Upper lobe of right lung (tissue), 1 donor: ENCODE measurements at regions not wholly inside any gene's neighbourhood (a gene's known extent, or its start where the extent isn't known, plus 50 kb on each side); places are given as distances from the start of the nearest gene placed in this dataset.

ENCODE experiments used
- ATAC-seq: fragments of 200-7000 bp; cut with Tn5 transposase; one replicate; pipeline ENCODE4 v1.9.1; 2020; ENCODE audit warnings: mild to moderate bottlenecking, moderate library complexity
- DNase-seq: peaks from one replicate; pipeline ENCODE4 v3.0.0-alpha.2; 2020
- H3K27ac ChIP-seq: fragments of 200-600 bp; one replicate; pipeline ENCODE4 v1.8.0; 2022
- H3K27me3 ChIP-seq: fragments of 200-600 bp; one replicate; pipeline ENCODE4 v1.8.0; 2022; ENCODE audit warnings: mild to moderate bottlenecking
- H3K36me3 ChIP-seq: fragments of 200-600 bp; one replicate; pipeline ENCODE4 v1.8.0; 2022
- H3K4me1 ChIP-seq: fragments of 200-600 bp; one replicate; pipeline ENCODE4 v1.8.0; 2022
- H3K4me3 ChIP-seq: fragments of 200-600 bp; one replicate; pipeline ENCODE4 v1.8.0; 2022; ENCODE audit warnings: mild to moderate bottlenecking
- H3K9me3 ChIP-seq: fragments of 200-600 bp; one replicate; pipeline ENCODE4 v1.8.0; 2022
- intact Hi-C: fragments of 100-400 bp; cut with DNase I; formaldehyde crosslinking; loops from one replicate; pipeline ENCODE4 v1.11.0; 2022
- TF ChIP-seq, protein P1 (sequence below): fragments of 200-600 bp; IDR thresholded peaks from one replicate; pipeline ENCODE4 v1.8.0; 2022; ENCODE audit warnings: antibody characterized with exemption
- donor health status: DM: no; HTN: yes; CAD: no; lungs with severe emphysema.

DNA sequence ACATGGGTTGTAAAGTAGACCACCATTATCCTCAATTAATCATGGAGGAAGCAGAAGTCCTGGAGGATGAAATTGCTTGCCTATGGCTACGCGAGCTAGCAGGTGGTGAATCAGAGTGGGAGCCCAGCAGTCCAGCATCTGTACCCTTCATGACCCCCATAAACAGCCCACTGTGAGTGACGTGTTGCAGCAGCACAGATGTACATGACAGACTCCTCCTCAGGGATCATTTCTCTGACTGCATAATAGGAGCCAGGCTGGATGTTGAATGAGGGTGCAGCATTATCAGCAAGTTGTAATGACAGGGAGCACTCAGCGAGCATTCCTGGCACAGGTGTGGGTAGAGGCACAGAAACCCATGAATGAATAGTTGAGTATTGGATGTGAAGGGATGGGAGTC, 339.3 kb downstream of the MYCN start:
- DNase-seq (no peak), ATAC-seq (no peak)
- H3K9me3 ChIP-seq: no peaks in the 10 kb centered on the region
- H3K27ac ChIP-seq: no peak overlapping the region
- no peaks in the 10 kb centered on the region for H3K4me1 ChIP-seq
- no peaks in the 10 kb centered on the region for H3K36me3 ChIP-seq
- no peak overlapping the region for H3K4me3 ChIP-seq
- no peaks in the 10 kb centered on the region for H3K27me3 ChIP-seq
- TF ChIP-seq, protein P1, sequence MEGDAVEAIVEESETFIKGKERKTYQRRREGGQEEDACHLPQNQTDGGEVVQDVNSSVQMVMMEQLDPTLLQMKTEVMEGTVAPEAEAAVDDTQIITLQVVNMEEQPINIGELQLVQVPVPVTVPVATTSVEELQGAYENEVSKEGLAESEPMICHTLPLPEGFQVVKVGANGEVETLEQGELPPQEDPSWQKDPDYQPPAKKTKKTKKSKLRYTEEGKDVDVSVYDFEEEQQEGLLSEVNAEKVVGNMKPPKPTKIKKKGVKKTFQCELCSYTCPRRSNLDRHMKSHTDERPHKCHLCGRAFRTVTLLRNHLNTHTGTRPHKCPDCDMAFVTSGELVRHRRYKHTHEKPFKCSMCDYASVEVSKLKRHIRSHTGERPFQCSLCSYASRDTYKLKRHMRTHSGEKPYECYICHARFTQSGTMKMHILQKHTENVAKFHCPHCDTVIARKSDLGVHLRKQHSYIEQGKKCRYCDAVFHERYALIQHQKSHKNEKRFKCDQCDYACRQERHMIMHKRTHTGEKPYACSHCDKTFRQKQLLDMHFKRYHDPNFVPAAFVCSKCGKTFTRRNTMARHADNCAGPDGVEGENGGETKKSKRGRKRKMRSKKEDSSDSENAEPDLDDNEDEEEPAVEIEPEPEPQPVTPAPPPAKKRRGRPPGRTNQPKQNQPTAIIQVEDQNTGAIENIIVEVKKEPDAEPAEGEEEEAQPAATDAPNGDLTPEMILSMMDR: no peak
- intact Hi-C loops: no loop called here

DNA sequence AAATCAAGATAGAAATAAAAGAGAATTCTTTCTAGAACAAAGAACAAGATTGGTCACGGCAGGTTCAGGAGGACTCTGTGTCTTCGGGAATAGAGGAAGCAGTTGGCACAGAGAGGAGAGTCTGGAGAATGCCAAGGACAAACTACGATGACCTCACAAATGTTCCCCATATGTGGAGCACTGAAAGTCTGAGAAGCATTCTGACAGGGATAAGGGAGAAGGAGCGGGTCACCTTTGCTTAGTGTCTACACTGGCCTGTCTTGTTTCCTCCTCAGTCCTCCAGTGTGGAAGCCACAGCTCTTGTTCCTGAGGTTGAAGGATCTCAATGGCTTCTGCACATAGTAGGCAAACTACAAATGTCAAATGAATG, 338.8 kb downstream of the MYCN start:
- no peak overlapping the region for H3K27ac ChIP-seq
- H3K9me3 ChIP-seq: no peaks in the 10 kb centered on the region
- no peaks in the 10 kb centered on the region for H3K36me3 ChIP-seq
- H3K4me3 ChIP-seq: no peak overlapping the region
- DNase-seq: no peak
- no peaks in the 10 kb centered on the region for H3K4me1 ChIP-seq
- no peaks in the 10 kb centered on the region for H3K27me3 ChIP-seq
- TF ChIP-seq, protein P1: no peak
- no peak for ATAC-seq
- intact Hi-C loops: no loop called here

DNA sequence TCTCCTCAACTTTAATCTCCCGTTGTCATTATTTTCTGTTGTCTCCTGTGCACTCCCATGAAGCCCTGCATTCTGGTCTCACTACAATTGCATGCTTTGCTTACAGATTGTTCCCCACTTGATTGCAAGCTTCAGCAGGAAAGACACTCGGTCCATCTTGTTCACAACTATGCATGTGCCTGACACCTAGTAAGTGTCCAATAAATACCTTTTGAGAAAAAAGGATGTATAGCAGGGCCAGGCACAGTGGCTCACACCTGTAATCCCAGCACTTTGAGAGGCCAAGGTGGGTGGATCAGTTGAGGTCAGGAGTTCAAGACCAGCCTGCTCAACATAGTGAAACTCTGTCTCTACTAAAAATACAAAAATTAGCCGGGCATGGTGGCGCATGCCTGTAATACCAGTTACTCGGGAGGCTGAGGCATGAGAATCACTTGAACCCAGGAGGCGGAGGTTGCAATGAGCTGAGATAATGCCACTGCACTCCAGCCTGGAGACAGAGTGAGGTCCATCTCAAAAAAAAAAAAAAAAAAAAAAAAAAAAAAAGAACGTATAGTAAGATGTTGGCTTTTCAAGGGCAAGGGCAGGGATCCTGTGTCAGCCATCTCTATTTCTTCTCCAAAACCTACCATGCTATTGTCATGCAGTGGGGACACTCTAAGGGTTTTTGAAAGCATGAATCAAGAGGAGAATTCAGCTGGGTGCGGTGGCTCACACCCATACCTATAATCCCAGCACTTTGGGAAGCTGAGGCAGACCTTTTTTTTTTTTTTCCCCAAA, 338.3 kb downstream of the MYCN start:
- H3K4me3 ChIP-seq: no peak overlapping the region
- H3K36me3 ChIP-seq: no peaks in the 10 kb centered on the region
- TF ChIP-seq, protein P1: no peak
- intact Hi-C loops: no loop called here
- no peaks in the 10 kb centered on the region for H3K4me1 ChIP-seq
- ATAC-seq: no peak
- H3K27me3 ChIP-seq: no peaks in the 10 kb centered on the region
- DNase-seq: no peak
- no peak overlapping the region for H3K27ac ChIP-seq
- H3K9me3 ChIP-seq: no peaks in the 10 kb centered on the region

DNA sequence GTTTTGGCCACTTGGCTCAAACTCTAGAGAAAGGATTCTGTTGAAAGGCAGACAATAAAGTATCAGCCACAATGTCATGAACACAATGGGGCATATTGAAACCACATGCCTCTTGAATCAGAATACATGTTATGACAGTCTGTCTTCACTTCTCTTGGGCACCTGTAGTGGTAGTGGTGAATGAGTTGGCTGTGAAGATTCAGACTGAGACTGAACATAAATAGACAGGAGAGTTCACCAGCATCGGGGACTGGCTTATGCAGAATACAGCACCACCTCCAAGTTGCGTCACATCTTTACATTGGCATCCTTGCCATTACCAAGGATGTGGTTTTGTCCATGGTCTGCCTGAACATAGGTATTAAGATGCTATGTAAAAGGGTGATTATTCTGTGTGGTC, 336.8 kb downstream of the MYCN start:
- Histone ChIP-seq H3K4me1 (no peaks in the 10 kb centered on the region), H3K27ac (no peak overlapping the region), H3K27me3 (no peaks in the 10 kb centered on the region), H3K36me3 (no peaks in the 10 kb centered on the region), H3K9me3 (no peaks in the 10 kb centered on the region), H3K4me3 (no peak overlapping the region)
- intact Hi-C loops: no loop called here
- DNase-seq: no peak
- TF ChIP-seq, protein P1: no peak
- ATAC-seq: no peak

DNA sequence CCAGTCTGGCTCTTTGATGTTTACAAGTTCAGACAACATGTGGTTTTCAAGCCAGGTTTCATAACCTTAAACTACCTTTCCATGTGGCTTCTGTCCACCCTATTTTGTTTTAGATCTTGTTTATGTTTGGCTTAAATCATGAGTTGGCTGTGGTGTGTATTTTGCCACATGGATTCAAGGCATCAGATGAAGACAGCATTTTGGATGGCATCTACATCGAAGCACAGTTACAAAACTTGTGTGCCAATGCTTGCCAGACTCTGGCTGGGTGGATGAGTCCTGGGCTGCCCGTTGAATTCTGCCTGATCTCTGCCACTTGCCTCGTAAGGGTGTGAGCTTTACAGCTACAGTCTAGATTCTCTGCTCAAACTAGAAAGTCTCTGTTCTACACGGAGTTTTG, 335.3 kb downstream of the MYCN start:
- Histone ChIP-seq H3K27ac (no peak overlapping the region), H3K4me1 (no peaks in the 10 kb centered on the region), H3K4me3 (no peak overlapping the region), H3K27me3 (no peaks in the 10 kb centered on the region), H3K9me3 (no peaks in the 10 kb centered on the region), H3K36me3 (no peaks in the 10 kb centered on the region)
- TF ChIP-seq, protein P1: no peak
- no peak for ATAC-seq
- no peak for DNase-seq
- intact Hi-C loops: no loop called here

DNA sequence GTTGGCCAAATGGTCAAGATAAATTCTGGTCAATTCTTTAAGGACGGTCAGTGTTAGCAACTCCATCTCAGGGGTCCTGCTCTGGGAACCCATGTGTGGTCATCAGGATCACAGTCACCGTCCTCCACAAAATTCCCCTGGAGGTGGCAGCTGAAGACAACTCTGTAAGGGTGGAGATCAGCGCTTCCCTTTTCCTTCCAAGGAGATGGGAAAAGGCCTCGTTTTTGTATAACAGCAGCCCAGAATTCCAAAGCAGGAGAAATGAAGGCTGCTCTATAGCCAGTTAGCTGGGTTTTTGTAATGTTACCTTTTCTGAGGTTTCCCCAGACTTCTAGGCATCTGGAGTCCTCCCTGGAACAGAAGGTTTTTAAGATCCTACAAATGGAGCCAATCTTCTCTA, 334.8 kb downstream of the MYCN start:
- intact Hi-C loops: no loop called here
- Histone ChIP-seq H3K27me3 (no peaks in the 10 kb centered on the region), H3K27ac (no peak overlapping the region), H3K9me3 (no peaks in the 10 kb centered on the region), H3K36me3 (no peaks in the 10 kb centered on the region), H3K4me1 (no peaks in the 10 kb centered on the region), H3K4me3 (no peak overlapping the region)
- DNase-seq (no peak), ATAC-seq (no peak)
- TF ChIP-seq, protein P1: no peak
